Endothelial cell of umbilical vein (primary cell): ENCODE measurements at regions not wholly inside any gene's neighbourhood (a gene's known extent, or its start where the extent isn't known, plus 50 kb on each side); places are given as distances from the start of the nearest gene placed in this dataset.

ENCODE experiments used
- BruUV-seq: library from RNA; stranded (reverse); fragments of 400-500 nt; replicated peaks from 2 replicates; lab custom pipeline; 2021; lab: Mats Ljungman, UMichigan
- CTCF ChIA-PET: fragments of 300-600, 350-600 bp; sonication (Branson Sonifier 250); formaldehyde crosslinking; loops from one replicate; lab custom pipeline; 2021; ENCODE audit warnings: antibody characterized with exemption, inconsistent platforms; lab: Charles Lee
- POLR2A ChIA-PET: fragments of 300-600, 350-600 bp; sonication (Branson Sonifier 250); formaldehyde crosslinking; loops from one replicate; lab custom pipeline; 2021; ENCODE audit warnings: antibody characterized with exemption, inconsistent platforms; lab: Charles Lee
- DNase-seq: peaks from one replicate; pipeline ENCODE4 v3.0.0-alpha.2; 2011; ENCODE audit warnings: low read depth, low spot score
- FAIRE-seq: peaks from 2 replicates; lab custom pipeline; 2011; peaks lifted over from hg19 to GRCh38; lab: Jason Lieb, UNC
- H2AFZ ChIP-seq: 2 replicates; pipeline ENCODE4 v1.6.0; 2012; ENCODE audit warnings: low read depth, low read length, control low read depth, inconsistent platforms
- H3K27ac ChIP-seq: 2 replicates; pipeline ENCODE4 v1.5.1; 2011; ENCODE audit warnings: low read depth, mild to moderate bottlenecking, control low read depth, low read length, moderate library complexity; ENCODE audit not compliant: insufficient read depth
- H3K27me3 ChIP-seq, 2 experiments: 2 replicates each; pipeline versions ENCODE4 v1.6.0 to v1.6.1; 2011; ENCODE audit warnings: low read length in 2 of 2, mixed read lengths in 1 of 2; ENCODE audit not compliant: control insufficient read depth in 2 of 2, insufficient read depth in 2 of 2
- H3K36me3 ChIP-seq, 2 experiments: 2 replicates in 1 of 2; 3 replicates in 1 of 2; pipeline ENCODE4 v1.5.1; 2011; ENCODE audit warnings: low read length in 2 of 2, mild to moderate bottlenecking in 1 of 2, moderate library complexity in 1 of 2; ENCODE audit not compliant: control insufficient read depth in 2 of 2, insufficient read depth in 2 of 2; ENCODE audit errors: extremely low read depth in 1 of 2
- H3K4me1 ChIP-seq: 3 replicates; pipeline ENCODE4 v1.5.1; 2011; ENCODE audit warnings: mild to moderate bottlenecking, low read length; ENCODE audit not compliant: control insufficient read depth, insufficient read depth; ENCODE audit errors: extremely low read depth
- H3K4me2 ChIP-seq: 2 replicates; pipeline ENCODE4 v1.6.1; 2011; ENCODE audit warnings: low read length, control low read depth, mixed read lengths; ENCODE audit not compliant: insufficient read depth
- H3K4me3 ChIP-seq, 3 experiments: fragments of 200-600 bp in 1 of 3; sonication (generic), shearing (Covaris generic) in 1 of 3; replicated peaks in 1 of 3; 2 replicates each; pipeline ENCODE4 v1.5.1; 2011 to 2016; ENCODE audit warnings: control low read depth in 3 of 3, low read length in 3 of 3, mild to moderate bottlenecking in 2 of 3, inconsistent platforms in 1 of 3, low read depth in 1 of 3, moderate library complexity in 1 of 3; ENCODE audit not compliant: insufficient read depth in 1 of 3
- H3K79me2 ChIP-seq: 2 replicates; pipeline ENCODE4 v1.6.0; 2012; ENCODE audit warnings: low read length, inconsistent platforms; ENCODE audit not compliant: control insufficient read depth, insufficient read depth
- H3K9ac ChIP-seq: replicated peaks from 2 replicates; pipeline ENCODE3; 2011; ENCODE audit warnings: low read length, control low read depth; ENCODE audit not compliant: insufficient read depth; ENCODE audit errors: extremely low read depth
- H3K9me1 ChIP-seq: replicated peaks from 3 replicates; pipeline ENCODE4 v1.6.0; 2011; ENCODE audit warnings: mild to moderate bottlenecking, low read length; ENCODE audit not compliant: control insufficient read depth, insufficient read depth; ENCODE audit errors: extremely low read depth
- H3K9me3 ChIP-seq: replicated peaks from 2 replicates; pipeline ENCODE4 v1.5.1; 2012; ENCODE audit warnings: low read length, inconsistent platforms; ENCODE audit not compliant: control insufficient read depth, insufficient read depth
- H4K20me1 ChIP-seq: replicated peaks from 2 replicates; pipeline ENCODE3; 2011; ENCODE audit warnings: mild to moderate bottlenecking, low read length; ENCODE audit not compliant: control insufficient read depth, insufficient read depth; ENCODE audit errors: extremely low read depth
- CTCF ChIP-seq, 2 donors: IDR thresholded peaks; 1 replicate in 1 of 2; 2 replicates in 1 of 2; pipeline ENCODE4 v1.5.1; 2011; ENCODE audit warnings: low read length in 2 of 2, mild to moderate bottlenecking in 2 of 2, moderate library complexity in 2 of 2, control low read depth in 1 of 2, inconsistent platforms in 1 of 2, low read depth in 1 of 2; ENCODE audit not compliant: insufficient read depth in 1 of 2; ENCODE audit errors: extremely low read depth in 1 of 2
- EZH2 ChIP-seq: IDR thresholded peaks from 2 replicates; pipeline ENCODE4 v1.6.1; 2012; ENCODE audit warnings: borderline replicate concordance, low read depth, mild to moderate bottlenecking, moderate library complexity, low read length, inconsistent platforms; ENCODE audit not compliant: severe bottlenecking
- FOS ChIP-seq: IDR thresholded peaks from 2 replicates; pipeline ENCODE4 v1.6.1; 2011; ENCODE audit warnings: mild to moderate bottlenecking, low read length, moderate library complexity, borderline replicate concordance; ENCODE audit not compliant: insufficient read depth
- GATA2 ChIP-seq: IDR thresholded peaks from 2 replicates; pipeline ENCODE4 v1.7.0; 2011; ENCODE audit warnings: low read depth, mild to moderate bottlenecking, moderate library complexity, mixed read lengths, low read length; ENCODE audit not compliant: insufficient read length, insufficient read depth
- JUN ChIP-seq: IDR thresholded peaks from 2 replicates; pipeline ENCODE4 v1.6.1; 2011; ENCODE audit warnings: borderline replicate concordance, low read depth; ENCODE audit not compliant: insufficient read length, insufficient read depth
- MAX ChIP-seq: IDR thresholded peaks from 2 replicates; pipeline ENCODE4 v1.6.1; 2011; ENCODE audit not compliant: insufficient read depth, insufficient read length
- MYC ChIP-seq: IDR thresholded peaks from one replicate; pipeline ENCODE4 v1.6.1; 2011; ENCODE audit warnings: mild to moderate bottlenecking, low read depth, low read length
- POLR2A ChIP-seq: IDR thresholded peaks from 2 replicates; pipeline ENCODE4 v1.6.1; 2012; ENCODE audit warnings: low read depth, mild to moderate bottlenecking, control low read depth, low read length
- POLR2AphosphoS5 ChIP-seq: IDR thresholded peaks from 2 replicates; pipeline ENCODE4 v1.6.1; 2012; ENCODE audit warnings: low read depth, mild to moderate bottlenecking, control low read depth, low read length, moderate library complexity; ENCODE audit not compliant: insufficient read depth
- dilution Hi-C: fragments of 300-500 bp; cut with MboI; formaldehyde crosslinking; loops from one replicate; pipeline ENCODE4 v1.15.0; 2019; ENCODE audit warnings: low sequenced_read_pairs; ENCODE audit not compliant: extremely low pct_ligation_motif_present
- intact Hi-C: fragments of 100-400 bp; cut with micrococcal nuclease; formaldehyde crosslinking; loops from one replicate; pipeline ENCODE4 v1.10.0; 2022

GRCh38 chr9:26502311-26502710, 390.3 kb downstream of the CAAP1 start:
- Histone ChIP-seq H3K27ac (no peak overlapping the region), H3K27me3 (no peaks in the 10 kb centered on the region), H3K4me1 (no peaks in the 10 kb centered on the region), H3K36me3 (no peaks in the 10 kb centered on the region), H4K20me1 (no peaks in the 10 kb centered on the region), H3K79me2 (no peaks in the 10 kb centered on the region), H3K4me3 (no peak overlapping the region), H3K4me2 (no peak overlapping the region), H3K9me1 (no peaks in the 10 kb centered on the region), H3K9ac (no peak overlapping the region), H2AFZ (no peak overlapping the region), H3K9me3 (no peaks in the 10 kb centered on the region)
- dilution Hi-C loops (no loop called here), intact Hi-C loops (no loop called here)
- no peak for DNase-seq
- TF ChIP-seq EZH2 (no peak), FOS (no peak), POLR2AphosphoS5 (no peak), JUN (no peak), MYC (no peak), GATA2 (no peak), MAX (no peak), POLR2A (no peak), CTCF (IDR thresholded peaks at IDR 0.05; ENCODE audit: extremely low read depth in 1 of 2, insufficient read depth in 1 of 2, low read depth in 1 of 2, low read length in 2 of 2) (no peak)
- no peak for FAIRE-seq
- ChIA-PET POLR2A (no interaction called here), CTCF (no interaction called here)
- BruUV-seq, result no TSS peak
